Choroid plexus epithelial cell (primary cell): ENCODE measurements at regions not wholly inside any gene's neighbourhood (a gene's known extent, or its start where the extent isn't known, plus 50 kb on each side); places are given as distances from the start of the nearest gene placed in this dataset.

ENCODE experiments used
- DNase-seq: peaks from one replicate; pipeline ENCODE4 v3.0.0-alpha.2; 2010; ENCODE audit warnings: low read depth
- H3K4me3 ChIP-seq: 2 replicates; pipeline ENCODE4 v1.5.1; 2011; ENCODE audit warnings: low read depth, mild to moderate bottlenecking, control low read depth, low read length, moderate library complexity
- TF ChIP-seq, protein P1 (sequence below): conservative IDR thresholded peaks from 2 replicates; pipeline ENCODE4 v1.5.1; 2011; ENCODE audit warnings: low read depth, mild to moderate bottlenecking, control low read depth, inconsistent platforms, low read length, moderate library complexity

DNA sequence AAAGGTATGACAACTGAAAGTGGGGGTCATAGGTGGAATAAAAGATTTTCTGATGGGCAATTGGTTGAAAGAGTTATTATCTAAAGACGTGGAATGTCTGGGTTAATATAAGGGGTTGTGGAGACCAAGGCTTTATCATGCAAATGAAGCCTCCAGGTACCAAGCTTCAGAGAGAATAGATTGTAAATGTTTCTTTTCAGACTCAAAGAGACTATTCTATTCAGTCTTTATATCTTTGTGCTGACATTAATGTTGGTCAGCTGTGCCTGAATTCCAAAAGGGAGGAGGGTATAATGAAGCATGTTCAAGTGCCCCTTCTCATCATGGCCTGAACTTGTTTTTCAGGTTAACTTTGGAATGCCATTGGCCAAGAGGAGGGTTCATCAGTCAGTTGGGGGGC is 145.3 kb downstream of the SETD4 start:
- DNase-seq = no peak
- no peak overlapping the region for H3K4me3 ChIP-seq
- TF ChIP-seq, protein P1, sequence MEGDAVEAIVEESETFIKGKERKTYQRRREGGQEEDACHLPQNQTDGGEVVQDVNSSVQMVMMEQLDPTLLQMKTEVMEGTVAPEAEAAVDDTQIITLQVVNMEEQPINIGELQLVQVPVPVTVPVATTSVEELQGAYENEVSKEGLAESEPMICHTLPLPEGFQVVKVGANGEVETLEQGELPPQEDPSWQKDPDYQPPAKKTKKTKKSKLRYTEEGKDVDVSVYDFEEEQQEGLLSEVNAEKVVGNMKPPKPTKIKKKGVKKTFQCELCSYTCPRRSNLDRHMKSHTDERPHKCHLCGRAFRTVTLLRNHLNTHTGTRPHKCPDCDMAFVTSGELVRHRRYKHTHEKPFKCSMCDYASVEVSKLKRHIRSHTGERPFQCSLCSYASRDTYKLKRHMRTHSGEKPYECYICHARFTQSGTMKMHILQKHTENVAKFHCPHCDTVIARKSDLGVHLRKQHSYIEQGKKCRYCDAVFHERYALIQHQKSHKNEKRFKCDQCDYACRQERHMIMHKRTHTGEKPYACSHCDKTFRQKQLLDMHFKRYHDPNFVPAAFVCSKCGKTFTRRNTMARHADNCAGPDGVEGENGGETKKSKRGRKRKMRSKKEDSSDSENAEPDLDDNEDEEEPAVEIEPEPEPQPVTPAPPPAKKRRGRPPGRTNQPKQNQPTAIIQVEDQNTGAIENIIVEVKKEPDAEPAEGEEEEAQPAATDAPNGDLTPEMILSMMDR = no peak

DNA sequence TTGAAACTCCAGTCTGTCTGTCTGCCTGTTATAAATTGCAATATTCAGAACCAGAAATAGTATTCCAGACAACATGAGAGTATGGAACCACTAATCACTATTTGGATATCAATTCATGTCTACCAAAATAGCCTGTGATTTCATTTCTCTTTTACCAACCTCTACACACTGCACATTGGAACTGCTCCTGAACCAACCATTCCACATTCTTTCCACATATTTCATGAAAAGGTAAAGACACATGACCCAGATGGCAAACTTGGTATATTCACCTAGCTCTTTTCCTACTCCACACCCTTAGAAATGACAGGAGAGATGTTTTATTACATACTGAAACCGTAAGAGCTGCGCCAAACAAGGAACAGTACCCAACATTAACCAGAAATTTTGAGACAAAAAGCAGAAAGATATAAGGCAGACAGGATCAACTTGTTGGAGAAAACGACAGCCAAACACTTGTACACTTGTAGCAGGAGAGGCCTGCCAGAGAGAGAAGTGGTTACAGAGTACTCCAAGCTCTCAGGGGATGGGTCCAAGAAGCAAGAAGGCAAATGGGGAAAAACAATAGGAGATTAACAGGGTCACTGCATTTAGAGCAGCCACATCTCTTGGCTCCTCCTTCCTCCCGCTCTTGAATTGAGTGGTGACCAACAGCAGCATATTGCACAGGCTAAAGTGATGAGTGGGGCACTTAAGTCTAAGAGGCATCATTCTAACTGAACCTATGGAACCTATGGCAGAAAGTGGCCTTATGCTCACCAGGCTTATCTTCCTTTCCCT is 148.7 kb downstream of the SETD4 start:
- TF ChIP-seq, protein P1 = no peak
- H3K4me3 ChIP-seq = no peak overlapping the region
- no peak for DNase-seq

DNA sequence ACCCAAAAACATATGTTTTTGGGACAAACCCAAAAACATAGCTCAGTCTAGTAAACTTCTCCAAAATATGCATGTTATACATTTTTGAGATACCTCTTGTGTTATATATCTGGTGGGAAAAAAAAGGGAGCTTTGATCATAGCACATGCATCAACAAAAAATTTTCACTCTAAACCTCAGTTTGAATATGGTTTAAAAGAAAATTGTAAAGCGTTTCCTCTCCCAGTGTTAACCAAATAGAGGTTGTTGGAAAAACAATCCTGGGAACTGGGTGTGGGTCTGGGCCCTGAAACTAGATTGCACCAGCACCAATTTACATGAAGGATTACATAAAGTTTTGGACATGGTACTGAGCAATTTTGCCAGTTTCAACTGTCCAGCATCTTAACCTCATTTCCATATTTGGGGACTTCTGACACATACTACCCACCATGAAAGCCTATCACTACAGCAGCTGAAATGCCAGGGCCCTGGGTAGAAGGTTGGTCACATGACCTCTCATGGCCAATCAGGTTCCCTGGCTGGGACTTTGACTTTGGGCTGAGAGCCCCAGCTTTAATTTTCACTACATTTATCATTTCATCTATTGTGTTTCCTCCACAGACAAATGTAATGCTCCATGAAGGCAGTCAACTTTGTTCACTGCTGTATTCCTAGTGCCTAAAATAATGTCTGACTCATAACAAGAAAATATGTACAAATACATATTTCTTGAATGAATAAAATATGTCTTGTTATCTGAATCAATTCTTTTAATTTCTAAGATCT is 150.7 kb downstream of the SETD4 start:
- TF ChIP-seq, protein P1 = no peak
- no peak for DNase-seq
- H3K4me3 ChIP-seq = no peak overlapping the region

DNA sequence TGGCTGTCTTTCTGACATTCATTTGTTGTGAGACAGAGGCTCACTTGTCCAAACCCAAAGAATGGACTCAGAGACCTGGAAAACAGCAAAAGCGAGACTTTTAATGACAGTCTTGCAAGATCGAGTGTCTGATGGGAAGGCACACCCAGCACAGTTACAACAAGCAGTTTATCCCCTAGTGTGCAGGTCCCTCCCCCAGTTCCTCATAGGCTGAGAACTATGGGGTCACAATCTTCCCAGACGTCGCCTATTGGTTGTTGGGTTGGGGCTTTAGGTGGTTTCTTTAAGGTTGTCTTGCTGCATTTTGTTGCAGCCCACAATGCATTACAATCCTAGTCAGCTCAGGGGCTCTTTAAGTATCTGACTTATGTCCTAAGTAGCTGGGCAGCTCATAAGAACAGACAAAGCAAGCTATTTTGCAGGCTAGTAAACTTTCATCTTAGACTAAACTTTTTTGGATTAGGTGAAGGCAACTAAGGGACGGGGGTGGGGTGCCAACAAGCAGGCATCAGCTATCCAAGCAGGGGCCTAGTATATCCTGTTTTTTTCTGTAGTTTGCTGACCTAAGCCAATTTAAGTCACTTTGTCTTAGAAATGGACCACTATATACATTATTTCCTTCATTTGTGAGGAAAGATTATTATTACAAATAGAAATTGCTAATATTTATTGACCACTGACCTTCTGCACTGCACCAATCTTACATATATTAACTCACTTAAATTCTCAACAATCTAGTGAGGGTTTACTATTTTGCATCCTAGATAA is 151.8 kb downstream of the SETD4 start:
- DNase-seq = no peak
- TF ChIP-seq, protein P1 = no peak
- H3K4me3 ChIP-seq = no peak overlapping the region

DNA sequence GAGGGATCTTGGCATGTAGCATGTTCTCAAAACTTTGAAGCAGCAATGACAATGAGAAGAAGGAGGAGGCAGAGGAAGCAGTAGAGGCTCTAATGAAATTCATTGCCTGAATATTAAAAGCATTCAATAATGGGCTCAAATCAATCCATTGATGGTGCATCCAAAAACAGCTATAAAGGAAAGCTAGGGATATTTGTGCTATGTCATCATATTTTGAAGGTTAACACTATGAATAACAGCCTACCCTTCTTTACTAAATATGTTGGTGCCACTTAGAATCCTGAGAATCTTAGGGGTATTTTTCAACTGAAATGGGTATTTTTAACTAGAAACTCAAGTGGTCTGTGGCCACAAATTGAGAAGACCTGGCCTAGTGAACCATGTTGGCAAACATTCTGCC is 153.7 kb downstream of the SETD4 start:
- no peak for DNase-seq
- H3K4me3 ChIP-seq = no peak overlapping the region
- TF ChIP-seq, protein P1 = no peak

DNA sequence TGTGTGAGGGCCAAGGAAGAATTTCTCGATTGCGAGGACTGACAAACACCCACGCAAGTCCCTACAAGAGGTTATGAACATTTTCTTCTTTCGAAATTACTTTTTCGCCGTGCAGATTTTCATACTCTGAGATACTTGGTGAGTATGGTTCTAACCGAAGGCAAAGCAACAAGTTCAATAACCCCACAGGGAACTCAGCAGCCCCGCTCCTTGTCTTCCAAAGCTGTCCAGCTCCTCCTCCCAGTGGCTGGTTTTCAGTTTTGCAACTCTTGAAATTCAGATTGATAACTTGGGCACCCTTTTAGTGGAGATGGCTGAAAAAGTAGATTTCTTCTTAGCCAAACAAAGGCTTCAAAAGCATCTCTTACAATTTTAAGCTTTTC is 154.4 kb downstream of the SETD4 start:
- TF ChIP-seq, protein P1 = no peak
- DNase-seq = no peak
- H3K4me3 ChIP-seq = no peak overlapping the region
